ENCODE measurements at regions not wholly inside any gene's neighbourhood (a gene's known extent, or its start where the extent isn't known, plus 50 kb on each side); places are given as distances from the start of the nearest gene placed in this dataset.
A peak's percentile ranks its signal among the peaks of the same experiment; 100 is the strongest.

DNA sequence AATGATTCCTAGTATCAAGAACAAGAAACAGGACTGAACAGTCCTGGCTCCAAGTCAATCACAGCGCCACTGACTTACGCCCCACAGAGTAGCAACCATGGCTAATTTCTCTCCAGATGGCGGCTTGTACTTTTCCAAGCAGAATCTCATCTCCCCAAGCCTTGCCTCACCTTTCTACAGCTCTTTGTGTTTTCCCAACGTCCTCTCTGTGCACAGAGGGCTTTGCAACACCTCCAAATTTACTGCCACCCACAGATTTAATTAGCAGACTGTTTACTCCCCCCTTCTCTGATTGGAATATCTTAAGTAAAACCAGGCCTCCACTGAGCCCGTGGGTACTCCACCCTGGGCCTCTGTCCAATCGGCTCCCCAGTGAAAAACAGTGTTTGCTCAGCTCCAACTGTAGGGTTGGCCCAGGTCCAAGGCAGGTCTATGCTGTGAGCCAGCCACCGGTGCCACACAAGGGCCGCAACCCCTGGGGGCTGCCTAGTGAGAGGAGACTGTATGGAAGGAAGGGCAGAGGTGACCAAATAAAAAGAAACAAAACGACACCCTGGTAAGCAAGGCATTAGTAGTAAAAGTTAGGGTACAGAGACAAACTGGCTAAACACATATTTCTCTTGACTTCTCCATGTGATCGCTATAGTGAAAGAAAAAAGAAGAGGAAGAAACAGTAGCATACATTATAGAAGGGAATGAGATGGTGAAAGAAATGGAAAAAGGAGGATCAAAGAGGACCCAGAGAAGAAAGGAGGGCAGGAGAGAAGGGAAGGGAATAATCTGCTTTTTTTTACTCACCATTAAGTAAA lies 128.4 kb upstream of the SOD1 start:
- H3K56ac ChIP-seq (replicated peaks; ENCODE audit: insufficient read length, low read depth, low read length), result no peak overlapping the region
- H4K5ac ChIP-seq (ENCODE audit: insufficient read length, low read depth, low read length), result no peak overlapping the region
- no peaks in the 10 kb centered on the region for H3K36me3 ChIP-seq (ENCODE audit: control insufficient read depth in 2 of 4, insufficient read depth in 4 of 4, low read length in 3 of 4)
- FAIRE-seq, result no peak
- H3K79me2 ChIP-seq (ENCODE audit: control insufficient read depth in 1 of 2, insufficient read depth in 2 of 2, low read length in 2 of 2), result peaks cover 0 to 34% of the 10 kb centered on the region in 2 experiments; a peak in 2 of 4 replicates
- H3K27ac ChIP-seq (ENCODE audit: low read depth, low read length), result no peak overlapping the region
- peak overlapping the region; percentile 27; the same call in 1 of the 2 replicates for H3K18ac ChIP-seq (ENCODE audit: extremely low read depth, low read length)
- TF ChIP-seq BCL11A (IDR thresholded peaks at IDR 0.05; ENCODE audit: low read depth in 2 of 2, low read length in 2 of 2), result no peak
- H4K91ac ChIP-seq (replicated peaks; ENCODE audit: insufficient read length, low read length), result no peak overlapping the region
- H2AK5ac ChIP-seq (ENCODE audit: low read depth, low read length), result no peak overlapping the region
- peaks cover 0 to 2% of the 10 kb centered on the region in 2 experiments for H4K20me1 ChIP-seq (replicated peaks in 1 of 2; ENCODE audit: control insufficient read depth in 1 of 2, insufficient read depth in 2 of 2, low read length in 2 of 2)
- 90% methylated on average over 10 of the region's 10 CpGs; no CpG with 5 or more reads in 1 of the 2 experiments for WGBS, 2 experiments (ENCODE audit: extremely low coverage in 1 of 2, insufficient coverage in 1 of 2, insufficient read length in 1 of 2, insufficient replicate concordance in 2 of 2, low coverage in 1 of 2, low lambda C conversion rate in 2 of 2, missing lambda C conversion rate in 1 of 2)
- 0 out of 2 replicates have a peak overlapping the region, but pooled peaks have one; percentile 16 for H2BK20ac ChIP-seq (ENCODE audit: low read length)
- no peak overlapping the region for H4K8ac ChIP-seq (ENCODE audit: extremely low read depth, insufficient read depth, low read length)
- no peak overlapping the region for H3K4me2 ChIP-seq (ENCODE audit: insufficient read depth in 1 of 2, low read depth in 2 of 2, low read length in 2 of 2)
- no peak overlapping the region for H2BK12ac ChIP-seq (ENCODE audit: low read depth, low read length)
- H2AFZ ChIP-seq (ENCODE audit: low read length), result no peak overlapping the region
- H3K14ac ChIP-seq (ENCODE audit: insufficient read length), result no peak overlapping the region
- H3K4me3 ChIP-seq (ENCODE audit: extremely low read depth in 1 of 4, insufficient read depth in 2 of 4, low read depth in 3 of 4, low read length in 4 of 4), result no peak overlapping the region
- no peak overlapping the region for H3K23ac ChIP-seq (ENCODE audit: insufficient read length)
- H3K27me3 ChIP-seq (replicated peaks in 1 of 4; ENCODE audit: control insufficient read depth in 3 of 4, extremely low read depth in 1 of 4, insufficient read depth in 3 of 4, low read length in 3 of 4), result no peaks in the 10 kb centered on the region
- POLR2A ChIA-PET (ENCODE audit: partially characterized antibody), result interaction anchor here (0.9 to 1.6 kb wide), 2 partner anchors 28 to 202 kb away, joined by 3 to 4 read pairs; no protein-coding TSS in a partner anchor
- H2BK15ac ChIP-seq (ENCODE audit: low read length), result no peak overlapping the region
- no peak overlapping the region for H3K9ac ChIP-seq (replicated peaks in 1 of 4; ENCODE audit: extremely low read depth in 1 of 4, low read depth in 3 of 4, low read length in 3 of 4)
- H3K23me2 ChIP-seq (ENCODE audit: low read depth, low read length), result no peaks in the 10 kb centered on the region
- H2BK5ac ChIP-seq (ENCODE audit: low read depth, low read length), result 0 out of 2 replicates have a peak overlapping the region, but pooled peaks have one; percentile 2
- H2BK120ac ChIP-seq (replicated peaks; ENCODE audit: low read depth, low read length), result no peak overlapping the region
- CTCF ChIA-PET (ENCODE audit: partially characterized antibody), result interaction anchor here (1.2 to 2.6 kb wide), 7 partner anchors 10 to 183 kb away, joined by 3 to 11 read pairs (median 6); no protein-coding TSS in a partner anchor
- peaks cover 12% of the 10 kb centered on the region for H3K79me1 ChIP-seq (ENCODE audit: low read depth, low read length)
- DNase-seq (ENCODE audit: low read depth in 1 of 2, low spot score in 2 of 2), result no peak
- peaks cover 2 to 15% (median 6%) of the 10 kb centered on the region in 4 experiments; a peak in 5 of 7 replicates for H3K4me1 ChIP-seq (replicated peaks in 1 of 4; ENCODE audit: control insufficient read depth in 3 of 4, insufficient read depth in 4 of 4, low read length in 3 of 4)
- no peak overlapping the region for H3K4ac ChIP-seq (replicated peaks; ENCODE audit: insufficient read length, low read depth, low read length)
- no peaks in the 10 kb centered on the region for H3K9me3 ChIP-seq (ENCODE audit: insufficient read depth in 2 of 2, low read depth in 1 of 2, low read length in 1 of 2)
